ENCODE measurements at regions not wholly inside any gene's neighbourhood (a gene's known extent, or its start where the extent isn't known, plus 50 kb on each side); places are given as distances from the start of the nearest gene placed in this dataset.

DNA sequence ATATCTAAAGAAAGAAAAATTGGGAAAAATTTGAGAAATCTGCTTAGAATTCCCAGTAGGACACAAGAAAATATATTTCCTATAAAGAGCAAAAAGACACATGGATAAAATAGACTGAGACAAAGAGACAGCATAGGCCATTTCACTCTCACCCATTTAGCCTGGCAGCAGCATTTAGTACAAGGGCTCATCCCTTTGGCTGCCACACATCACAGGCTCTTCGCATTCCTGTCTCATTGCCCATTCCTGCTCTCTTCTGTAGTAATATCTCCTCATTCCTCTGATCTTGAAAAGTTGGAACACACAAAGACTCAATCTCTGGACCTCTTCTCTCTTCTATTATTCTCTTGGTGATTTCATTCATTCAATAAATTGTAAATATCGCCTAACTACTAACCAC, 162.6 kb downstream of the SOX11 start:
- Histone ChIP-seq H3K4me3 (no peak overlapping the region), H3K27ac (no peak overlapping the region), H3K4me1 (no peaks in the 10 kb centered on the region), H3K27me3 (no peaks in the 10 kb centered on the region), H3K9me3 (no peaks in the 10 kb centered on the region), H3K36me3 (no peaks in the 10 kb centered on the region)
- no peak for DNase-seq
- TF ChIP-seq POLR2A (IDR thresholded peaks at IDR 0.05) (no peak), CTCF (IDR thresholded peaks at IDR 0.05) (no peak)

DNA sequence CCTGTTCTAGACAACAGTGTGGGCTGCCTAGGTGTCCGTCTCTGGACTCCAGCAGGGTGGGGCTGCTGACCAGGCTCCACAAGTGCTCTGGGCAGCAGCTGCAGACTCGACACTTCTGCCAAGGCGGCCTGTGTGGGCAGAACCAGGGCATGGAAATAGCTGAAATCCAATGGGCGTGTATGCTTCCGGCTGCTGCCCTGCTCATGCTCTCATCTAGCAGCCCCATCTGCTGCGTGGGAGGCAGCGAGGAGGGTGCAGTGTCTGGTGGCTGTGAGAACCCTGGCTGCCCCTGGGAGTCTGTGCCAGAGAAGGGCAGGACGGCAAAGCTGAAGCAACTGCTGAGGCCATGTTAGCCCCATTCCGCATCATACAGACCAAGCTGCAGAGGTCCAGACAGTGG, 174.9 kb downstream of the SOX11 start:
- Histone ChIP-seq H3K4me1 (no peaks in the 10 kb centered on the region), H3K36me3 (no peaks in the 10 kb centered on the region), H3K9me3 (no peaks in the 10 kb centered on the region), H3K27ac (no peak overlapping the region), H3K27me3 (no peaks in the 10 kb centered on the region), H3K4me3 (no peak overlapping the region)
- no peak for DNase-seq
- no peak for TF ChIP-seq CTCF (IDR thresholded peaks at IDR 0.05)
- TF ChIP-seq POLR2A (IDR thresholded peaks at IDR 0.05), result no peak

GRCh38 chr2:5868931-5869330, 176.7 kb downstream of the SOX11 start:
- Histone ChIP-seq H3K27me3 (no peaks in the 10 kb centered on the region), H3K4me3 (no peak overlapping the region), H3K9me3 (no peaks in the 10 kb centered on the region), H3K4me1 (no peaks in the 10 kb centered on the region), H3K27ac (no peak overlapping the region), H3K36me3 (no peaks in the 10 kb centered on the region)
- no peak for DNase-seq
- TF ChIP-seq CTCF (IDR thresholded peaks at IDR 0.05) (no peak), POLR2A (IDR thresholded peaks at IDR 0.05) (no peak)

GRCh38 chr2:5869936-5870335, 177.8 kb downstream of the SOX11 start:
- TF ChIP-seq POLR2A (IDR thresholded peaks at IDR 0.05) (no peak), CTCF (IDR thresholded peaks at IDR 0.05) (no peak)
- Histone ChIP-seq H3K36me3 (no peaks in the 10 kb centered on the region), H3K27me3 (no peaks in the 10 kb centered on the region), H3K27ac (no peak overlapping the region), H3K4me3 (no peak overlapping the region), H3K9me3 (no peaks in the 10 kb centered on the region), H3K4me1 (no peaks in the 10 kb centered on the region)
- DNase-seq, result no peak

- TF ChIP-seq POLR2A (IDR thresholded peaks at IDR 0.05) (no peak), CTCF (IDR thresholded peaks at IDR 0.05) (no peak)
- Histone ChIP-seq H3K4me3 (no peak overlapping the region), H3K27me3 (no peaks in the 10 kb centered on the region), H3K4me1 (no peaks in the 10 kb centered on the region), H3K9me3 (no peaks in the 10 kb centered on the region), H3K36me3 (no peaks in the 10 kb centered on the region), H3K27ac (no peak overlapping the region)
- DNase-seq, result no peak
Observed at GRCh38 chr2:5877360-5877759, 185.2 kb downstream of the SOX11 start.

DNA sequence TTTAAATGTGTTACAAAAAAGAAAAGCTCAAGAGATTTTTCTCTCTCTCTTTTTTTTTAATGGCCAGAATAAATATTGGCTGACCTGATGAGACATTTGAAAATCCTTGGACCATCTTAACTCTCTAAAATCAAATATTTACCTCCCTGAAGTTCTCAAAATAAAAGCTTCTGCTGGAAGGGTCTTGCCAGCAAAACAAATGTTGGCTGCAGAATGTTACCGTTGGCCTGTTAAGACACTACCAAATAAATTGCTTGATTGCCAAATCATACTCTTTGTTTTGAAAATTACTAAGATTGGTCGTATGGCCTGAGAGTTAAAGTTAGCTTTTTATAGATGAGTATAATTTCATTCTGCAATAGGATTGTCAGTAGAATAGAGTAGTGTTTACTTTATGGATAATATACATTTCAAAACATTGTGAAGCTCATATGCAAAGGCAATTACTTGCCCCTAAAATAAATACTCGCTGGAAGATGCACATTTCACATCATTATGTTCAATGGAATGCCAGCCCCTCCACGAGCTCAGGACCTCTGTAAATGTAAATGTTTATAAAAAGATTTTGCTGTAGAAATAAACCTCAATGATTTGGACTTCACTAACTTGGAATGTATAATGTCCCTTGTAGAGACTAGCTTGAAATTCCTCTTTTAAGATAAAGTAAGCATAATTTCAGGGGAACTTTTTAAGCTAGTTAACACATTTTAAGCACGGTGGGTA, 193.4 kb downstream of the SOX11 start:
- H3K27me3 ChIP-seq, result no peaks in the 10 kb centered on the region
- H3K4me3 ChIP-seq, result no peak overlapping the region
- no peaks in the 10 kb centered on the region for H3K36me3 ChIP-seq
- H3K4me1 ChIP-seq, result no peaks in the 10 kb centered on the region
- no peak for TF ChIP-seq POLR2A (IDR thresholded peaks at IDR 0.05)
- TF ChIP-seq CTCF (IDR thresholded peaks at IDR 0.05), result no peak
- no peaks in the 10 kb centered on the region for H3K9me3 ChIP-seq
- H3K27ac ChIP-seq, result no peak overlapping the region
- DNase-seq, result no peak

All from Peyer's patch (tissue), 4 donors.